ENCODE measurements at regions not wholly inside any gene's neighbourhood (a gene's known extent, or its start where the extent isn't known, plus 50 kb on each side); places are given as distances from the start of the nearest gene placed in this dataset.

DNA sequence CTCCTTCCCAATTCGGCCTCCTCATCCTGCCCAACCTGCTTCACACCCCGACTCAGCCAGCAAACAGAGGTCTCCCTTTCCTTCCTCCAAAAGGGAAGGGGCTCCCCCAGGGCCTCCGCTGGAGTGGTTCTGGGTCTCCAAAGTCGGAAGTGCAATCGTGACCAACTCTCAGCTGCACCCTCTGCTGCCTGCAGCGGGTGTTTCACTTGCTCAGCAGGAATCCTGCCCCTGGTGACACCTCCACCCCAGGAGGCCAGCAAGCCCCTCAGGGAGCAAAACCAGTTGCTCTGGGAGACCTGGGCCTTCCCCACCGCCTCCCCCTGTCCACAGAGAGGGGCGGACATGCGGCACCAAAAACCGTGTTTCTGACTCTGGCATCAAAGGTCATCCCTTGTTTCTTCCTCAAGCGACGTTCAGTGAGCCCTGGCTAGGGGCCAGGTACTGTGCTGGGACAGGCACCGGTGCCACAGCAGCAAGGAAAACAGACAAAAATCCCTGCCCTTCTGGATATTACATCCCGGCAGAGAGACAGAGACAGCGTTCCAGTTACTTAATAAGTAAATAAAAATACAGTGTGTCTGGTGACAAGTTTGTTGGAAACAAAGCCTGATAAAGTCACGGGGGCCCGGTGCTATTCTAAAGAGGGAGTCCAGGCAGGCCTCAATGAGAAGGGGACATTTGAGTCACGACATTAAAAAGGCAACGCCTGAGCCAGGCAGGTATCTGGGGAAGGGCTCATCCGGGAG, 219.0 kb downstream of the BMP7 start:
- intact Hi-C loops (cut with DNase I): no loop called here
- Histone ChIP-seq H3K27ac (no peak overlapping the region), H3K4me1 (no peaks in the 10 kb centered on the region), H3K9me3 (no peaks in the 10 kb centered on the region), H3K27me3 (no peaks in the 10 kb centered on the region), H3K36me3 (no peaks in the 10 kb centered on the region), H3K4me3 (no peak overlapping the region)
- TF ChIP-seq, protein P1, sequence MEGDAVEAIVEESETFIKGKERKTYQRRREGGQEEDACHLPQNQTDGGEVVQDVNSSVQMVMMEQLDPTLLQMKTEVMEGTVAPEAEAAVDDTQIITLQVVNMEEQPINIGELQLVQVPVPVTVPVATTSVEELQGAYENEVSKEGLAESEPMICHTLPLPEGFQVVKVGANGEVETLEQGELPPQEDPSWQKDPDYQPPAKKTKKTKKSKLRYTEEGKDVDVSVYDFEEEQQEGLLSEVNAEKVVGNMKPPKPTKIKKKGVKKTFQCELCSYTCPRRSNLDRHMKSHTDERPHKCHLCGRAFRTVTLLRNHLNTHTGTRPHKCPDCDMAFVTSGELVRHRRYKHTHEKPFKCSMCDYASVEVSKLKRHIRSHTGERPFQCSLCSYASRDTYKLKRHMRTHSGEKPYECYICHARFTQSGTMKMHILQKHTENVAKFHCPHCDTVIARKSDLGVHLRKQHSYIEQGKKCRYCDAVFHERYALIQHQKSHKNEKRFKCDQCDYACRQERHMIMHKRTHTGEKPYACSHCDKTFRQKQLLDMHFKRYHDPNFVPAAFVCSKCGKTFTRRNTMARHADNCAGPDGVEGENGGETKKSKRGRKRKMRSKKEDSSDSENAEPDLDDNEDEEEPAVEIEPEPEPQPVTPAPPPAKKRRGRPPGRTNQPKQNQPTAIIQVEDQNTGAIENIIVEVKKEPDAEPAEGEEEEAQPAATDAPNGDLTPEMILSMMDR (IDR thresholded peaks at IDR 0.05): no peak
- no peak for DNase-seq (ENCODE audit: low spot score in 2 of 2)

DNA sequence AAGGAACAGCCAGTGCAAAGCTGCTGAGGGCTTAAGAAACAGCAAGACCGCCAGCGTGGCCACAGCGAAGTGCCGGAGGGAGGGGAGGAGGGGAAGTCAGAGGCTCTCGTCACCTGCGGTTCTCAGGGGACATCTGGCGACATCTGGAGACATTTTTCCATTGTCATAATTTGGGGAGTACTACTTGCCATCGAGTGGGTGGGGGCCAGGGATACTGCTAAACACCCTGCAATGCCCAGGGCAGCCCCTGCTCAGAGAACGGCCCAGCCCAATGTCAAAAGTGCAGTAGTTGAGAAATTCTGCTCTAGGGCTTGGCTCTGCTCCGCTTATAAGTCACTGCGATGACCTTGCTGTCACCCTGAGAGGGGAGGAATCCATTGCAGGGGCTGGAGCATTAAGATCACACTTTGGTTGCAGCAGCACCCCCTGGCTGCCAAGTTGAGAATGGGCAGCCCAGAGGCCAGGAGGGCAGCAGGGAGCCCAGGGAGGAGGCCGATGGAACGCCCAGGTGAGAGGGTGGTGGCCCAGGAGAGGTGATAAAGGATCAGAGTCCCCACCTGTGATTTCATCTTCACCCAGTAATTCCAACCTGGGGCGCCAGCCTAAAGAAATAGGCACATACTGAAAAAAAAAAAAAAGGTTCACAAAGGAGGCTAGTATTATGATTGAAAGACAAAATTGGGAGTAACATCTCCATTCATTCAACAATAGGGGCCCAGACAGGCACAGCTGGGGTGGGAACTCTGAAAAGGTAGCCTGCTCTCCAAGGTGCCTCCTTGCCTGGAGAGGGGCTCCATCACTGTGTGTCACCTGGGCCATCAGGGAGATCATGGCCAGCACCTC, 218.2 kb downstream of the BMP7 start:
- Histone ChIP-seq H3K27me3 (no peaks in the 10 kb centered on the region), H3K4me3 (no peak overlapping the region), H3K9me3 (no peaks in the 10 kb centered on the region), H3K36me3 (no peaks in the 10 kb centered on the region), H3K27ac (no peak overlapping the region), H3K4me1 (no peaks in the 10 kb centered on the region)
- intact Hi-C loops (cut with DNase I): no loop called here
- TF ChIP-seq, protein P1 (IDR thresholded peaks at IDR 0.05): peak in 1 of 3 experiments; percentile 12
- DNase-seq (ENCODE audit: low spot score in 2 of 2): no peak

DNA sequence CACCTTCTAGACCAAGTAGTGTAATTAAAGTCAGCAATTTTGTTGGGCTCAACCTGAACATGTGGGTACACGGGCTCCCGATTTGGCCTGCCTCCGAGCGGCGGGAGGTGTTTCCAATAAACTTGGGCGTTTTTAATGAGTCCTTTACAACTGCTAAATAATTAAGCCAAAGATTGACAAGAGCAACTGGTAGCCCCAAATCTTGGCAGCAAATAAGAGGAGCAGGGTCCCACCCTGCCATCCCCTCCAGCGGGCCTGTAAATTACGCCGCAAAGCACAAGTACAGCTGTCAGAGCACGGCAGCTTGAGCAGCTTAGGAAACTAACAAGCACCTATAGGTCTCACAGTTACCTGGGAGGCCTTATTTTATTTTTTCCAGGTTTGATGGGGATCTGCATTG, 217.1 kb downstream of the BMP7 start:
- no peaks in the 10 kb centered on the region for H3K36me3 ChIP-seq

DNA sequence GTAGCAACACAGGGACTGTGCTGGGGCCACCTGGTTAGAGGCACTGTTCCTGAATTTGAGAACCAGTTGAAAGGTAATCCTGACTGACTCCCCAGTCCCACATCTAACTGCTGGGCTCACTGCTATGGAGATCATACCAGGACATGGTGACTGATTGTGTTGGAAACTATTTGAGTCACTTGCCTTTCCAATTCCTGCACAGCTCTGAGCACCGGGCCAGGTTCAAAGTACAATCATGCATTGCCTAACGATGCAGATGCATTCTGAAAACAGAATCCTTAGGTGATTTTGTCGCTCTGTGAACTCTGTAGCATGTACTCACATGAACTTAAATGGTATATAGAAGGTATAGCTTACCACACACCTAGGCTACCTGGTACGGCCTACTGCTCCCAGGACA, 215.3 kb downstream of the BMP7 start:
- no peak overlapping the region for H3K4me3 ChIP-seq
- intact Hi-C loops (cut with DNase I): no loop called here
- H3K9me3 ChIP-seq: no peaks in the 10 kb centered on the region
- no peaks in the 10 kb centered on the region for H3K36me3 ChIP-seq
- H3K4me1 ChIP-seq: no peaks in the 10 kb centered on the region
- TF ChIP-seq, protein P1 (IDR thresholded peaks at IDR 0.05): no peak
- H3K27me3 ChIP-seq: no peaks in the 10 kb centered on the region
- no peak for DNase-seq (ENCODE audit: low spot score in 2 of 2)
- no peak overlapping the region for H3K27ac ChIP-seq

More for the DNA sequence above, 217.1 kb downstream of the BMP7 start:
- H3K27me3 ChIP-seq: no peaks in the 10 kb centered on the region
- no peaks in the 10 kb centered on the region for H3K4me1 ChIP-seq
- TF ChIP-seq, protein P1 (IDR thresholded peaks at IDR 0.05): no peak
- no peak overlapping the region for H3K4me3 ChIP-seq
- H3K9me3 ChIP-seq: no peaks in the 10 kb centered on the region
- DNase-seq (ENCODE audit: low spot score in 2 of 2): no peak
- H3K27ac ChIP-seq: no peak overlapping the region
- intact Hi-C loops (cut with DNase I): no loop called here

DNA sequence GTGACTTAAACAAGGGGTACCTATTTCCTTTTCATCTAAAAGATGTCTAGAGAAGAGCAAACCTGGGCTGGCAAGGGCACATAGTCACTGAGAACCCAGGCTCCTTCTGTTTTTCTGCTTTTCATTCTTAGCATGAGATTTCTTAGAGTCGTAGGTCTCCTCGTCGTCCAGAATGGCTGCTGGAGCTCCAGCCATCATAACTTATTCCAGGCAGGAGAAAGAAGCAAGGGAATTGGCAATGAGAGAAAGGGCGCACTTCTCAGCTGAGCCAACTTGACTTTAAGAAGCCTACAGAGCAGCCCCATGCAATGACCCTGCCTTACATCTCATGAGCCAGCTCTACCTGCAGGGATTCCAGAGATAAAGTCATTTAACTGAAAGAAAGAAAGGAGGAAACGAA, 213.4 kb downstream of the BMP7 start:
- Histone ChIP-seq H3K36me3 (no peaks in the 10 kb centered on the region), H3K27ac (no peak overlapping the region), H3K27me3 (no peaks in the 10 kb centered on the region), H3K4me1 (no peaks in the 10 kb centered on the region), H3K4me3 (no peak overlapping the region), H3K9me3 (no peaks in the 10 kb centered on the region)
- TF ChIP-seq, protein P1 (IDR thresholded peaks at IDR 0.05): no peak
- no peak for DNase-seq (ENCODE audit: low spot score in 2 of 2)
- intact Hi-C loops (cut with DNase I): no loop called here

Data from ascending aorta (tissue), 2 donors.